ENCODE measurements at regions not wholly inside any gene's neighbourhood (a gene's known extent, or its start where the extent isn't known, plus 50 kb on each side); places are given as distances from the start of the nearest gene placed in this dataset.

DNA sequence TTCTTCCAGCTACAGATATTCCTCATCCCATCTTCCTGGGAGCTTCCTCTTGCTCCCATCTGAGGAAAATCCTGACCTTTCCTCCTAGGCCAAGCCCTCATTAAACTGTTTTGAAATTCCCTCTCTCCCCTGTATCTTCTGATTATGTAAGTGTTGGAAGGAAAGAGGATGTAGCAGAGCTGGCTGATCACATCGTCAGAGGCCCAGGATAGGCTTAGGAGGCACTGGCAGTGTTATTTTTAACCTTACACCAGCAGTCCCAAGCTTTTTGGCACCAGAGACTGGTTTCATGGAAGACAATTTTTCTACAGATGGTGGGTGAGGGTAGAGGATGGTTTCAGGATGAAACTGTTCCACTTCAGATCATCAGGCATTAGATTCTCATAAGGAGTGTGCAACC, 630.4 kb downstream of the EPHA4 start:
- Histone ChIP-seq H3K79me2 (ENCODE audit: low read length) (no peaks in the 10 kb centered on the region), H3F3A (ENCODE audit: low read length, unreplicated experiment) (no peaks in the 10 kb centered on the region), H3K9me3 (ENCODE audit: low read length) (no peaks in the 10 kb centered on the region), H3K27me3 (ENCODE audit: low read length) (no peaks in the 10 kb centered on the region), H4K20me1 (ENCODE audit: low read length) (no peaks in the 10 kb centered on the region), H3K9ac (ENCODE audit: low read length) (no peak overlapping the region), H3K27ac (ENCODE audit: low read length) (no peak overlapping the region), H2AFZ (ENCODE audit: low read length) (no peak overlapping the region), H3K4me3 (ENCODE audit: low read length) (no peak overlapping the region), H3K4me2 (ENCODE audit: low read length) (no peak overlapping the region), H3K36me3 (ENCODE audit: low read depth, low read length) (no peaks in the 10 kb centered on the region), H3K9me2 (replicated peaks; ENCODE audit: low read length) (no peaks in the 10 kb centered on the region), H3K4me1 (ENCODE audit: insufficient read depth, low read length) (peaks cover 1% of the 10 kb centered on the region; the same call in 1 of the 2 replicates)
- DNase-seq (no peak), ATAC-seq (no peak)
- ChIA-PET CTCF (no interaction called here), POLR2A (ENCODE audit: unreplicated experiment) (interaction anchor here (0.6 kb wide), 1 partner anchor 799 kb away, joined by 3 read pairs; no protein-coding TSS in a partner anchor)
- no TSS peak for BruUV-seq (replicated peaks)
- intact Hi-C loops (cut with micrococcal nuclease), result no loop called here
- no peak for TF ChIP-seq EZH2 (IDR thresholded peaks at IDR 0.05; ENCODE audit: low read length, unreplicated experiment)
- TF ChIP-seq, protein P1, sequence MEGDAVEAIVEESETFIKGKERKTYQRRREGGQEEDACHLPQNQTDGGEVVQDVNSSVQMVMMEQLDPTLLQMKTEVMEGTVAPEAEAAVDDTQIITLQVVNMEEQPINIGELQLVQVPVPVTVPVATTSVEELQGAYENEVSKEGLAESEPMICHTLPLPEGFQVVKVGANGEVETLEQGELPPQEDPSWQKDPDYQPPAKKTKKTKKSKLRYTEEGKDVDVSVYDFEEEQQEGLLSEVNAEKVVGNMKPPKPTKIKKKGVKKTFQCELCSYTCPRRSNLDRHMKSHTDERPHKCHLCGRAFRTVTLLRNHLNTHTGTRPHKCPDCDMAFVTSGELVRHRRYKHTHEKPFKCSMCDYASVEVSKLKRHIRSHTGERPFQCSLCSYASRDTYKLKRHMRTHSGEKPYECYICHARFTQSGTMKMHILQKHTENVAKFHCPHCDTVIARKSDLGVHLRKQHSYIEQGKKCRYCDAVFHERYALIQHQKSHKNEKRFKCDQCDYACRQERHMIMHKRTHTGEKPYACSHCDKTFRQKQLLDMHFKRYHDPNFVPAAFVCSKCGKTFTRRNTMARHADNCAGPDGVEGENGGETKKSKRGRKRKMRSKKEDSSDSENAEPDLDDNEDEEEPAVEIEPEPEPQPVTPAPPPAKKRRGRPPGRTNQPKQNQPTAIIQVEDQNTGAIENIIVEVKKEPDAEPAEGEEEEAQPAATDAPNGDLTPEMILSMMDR (conservative IDR thresholded peaks at IDR 0.05; ENCODE audit: low read depth, low read length), result no peak
- no peak for TF ChIP-seq EZH2phosphoT487 (IDR thresholded peaks at IDR 0.05; ENCODE audit: borderline replicate concordance, low read length)

DNA sequence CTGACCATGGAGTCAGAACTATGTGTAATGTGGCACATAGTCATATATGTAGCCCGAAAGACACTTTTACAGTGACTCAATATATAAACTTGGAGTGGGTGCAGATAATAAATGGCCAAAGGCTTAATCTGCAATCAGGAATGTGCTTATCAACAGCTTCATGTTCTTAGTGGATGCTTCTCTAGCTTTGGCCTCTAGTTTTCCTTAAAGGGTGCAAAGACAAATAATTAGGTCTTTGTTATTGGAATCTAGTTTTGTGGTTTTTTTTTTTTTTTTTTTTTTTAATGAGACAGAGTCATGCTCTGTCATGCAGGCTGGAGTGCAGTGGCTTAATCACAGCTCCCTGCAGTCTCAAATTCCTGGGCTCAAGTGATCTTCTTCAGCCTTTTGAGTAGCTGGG, 625.6 kb downstream of the EPHA4 start:
- Histone ChIP-seq H3K27me3 (ENCODE audit: low read length) (no peaks in the 10 kb centered on the region), H2AFZ (ENCODE audit: low read length) (no peak overlapping the region), H3F3A (ENCODE audit: low read length, unreplicated experiment) (no peaks in the 10 kb centered on the region), H3K27ac (ENCODE audit: low read length) (no peak overlapping the region), H3K9ac (ENCODE audit: low read length) (no peak overlapping the region), H3K79me2 (ENCODE audit: low read length) (no peaks in the 10 kb centered on the region), H3K9me2 (replicated peaks; ENCODE audit: low read length) (no peaks in the 10 kb centered on the region), H4K20me1 (ENCODE audit: low read length) (no peaks in the 10 kb centered on the region), H3K4me2 (ENCODE audit: low read length) (no peak overlapping the region), H3K36me3 (ENCODE audit: low read depth, low read length) (no peaks in the 10 kb centered on the region), H3K4me3 (ENCODE audit: low read length) (no peak overlapping the region), H3K4me1 (ENCODE audit: insufficient read depth, low read length) (peaks cover 4% of the 10 kb centered on the region; the same call in 1 of the 2 replicates), H3K9me3 (ENCODE audit: low read length) (no peaks in the 10 kb centered on the region)
- ATAC-seq, result no peak; the same call in 1 of the 2 replicates
- intact Hi-C loops (cut with micrococcal nuclease), result no loop called here
- TF ChIP-seq, protein P1 (conservative IDR thresholded peaks at IDR 0.05; ENCODE audit: low read depth, low read length), result no peak
- no peak for TF ChIP-seq EZH2 (IDR thresholded peaks at IDR 0.05; ENCODE audit: low read length, unreplicated experiment)
- no peak for TF ChIP-seq EZH2phosphoT487 (IDR thresholded peaks at IDR 0.05; ENCODE audit: borderline replicate concordance, low read length)
- ChIA-PET CTCF (interaction anchor here (0.5 kb wide), 1 partner anchor 1037 kb away, joined by 4 read pairs; no protein-coding TSS in a partner anchor), POLR2A (ENCODE audit: unreplicated experiment) (no interaction called here)
- BruUV-seq (replicated peaks), result no TSS peak
- peak; percentile 21 for DNase-seq

DNA sequence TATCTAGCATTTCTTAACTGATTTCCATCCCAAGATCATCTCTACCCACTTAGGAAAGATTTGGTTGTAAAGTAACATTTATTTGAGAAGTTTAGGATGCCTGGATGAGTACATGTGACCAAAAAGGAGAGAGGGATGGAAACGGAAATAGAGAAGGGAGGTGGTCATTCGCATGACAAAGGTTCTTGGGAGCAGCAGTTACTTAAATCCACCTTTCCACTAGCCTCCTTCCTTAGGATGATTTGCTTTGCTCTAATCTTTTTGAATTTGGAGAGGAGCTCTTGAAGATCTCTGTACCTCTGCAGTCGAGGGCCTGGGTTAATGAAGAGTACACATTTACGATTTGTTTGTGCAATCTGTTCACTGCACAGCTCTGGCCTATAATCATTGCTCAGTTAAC, 623.5 kb downstream of the EPHA4 start:
- no peak for ATAC-seq

More for the DNA sequence above, 623.5 kb downstream of the EPHA4 start:
- Histone ChIP-seq H3K4me2 (ENCODE audit: low read length) (no peak overlapping the region), H3K79me2 (ENCODE audit: low read length) (no peaks in the 10 kb centered on the region), H3K4me3 (ENCODE audit: low read length) (no peak overlapping the region), H3K27ac (ENCODE audit: low read length) (no peak overlapping the region), H2AFZ (ENCODE audit: low read length) (no peak overlapping the region), H3F3A (ENCODE audit: low read length, unreplicated experiment) (no peaks in the 10 kb centered on the region), H3K36me3 (ENCODE audit: low read depth, low read length) (no peaks in the 10 kb centered on the region), H3K9me2 (replicated peaks; ENCODE audit: low read length) (no peaks in the 10 kb centered on the region), H3K9ac (ENCODE audit: low read length) (no peak overlapping the region), H4K20me1 (ENCODE audit: low read length) (no peaks in the 10 kb centered on the region), H3K4me1 (ENCODE audit: insufficient read depth, low read length) (peaks cover 10% of the 10 kb centered on the region; the same call in 1 of the 2 replicates), H3K9me3 (ENCODE audit: low read length) (no peaks in the 10 kb centered on the region), H3K27me3 (ENCODE audit: low read length) (no peaks in the 10 kb centered on the region)
- no peak for DNase-seq
- ChIA-PET POLR2A (ENCODE audit: unreplicated experiment) (no interaction called here), CTCF (no interaction called here)
- TF ChIP-seq, protein P1 (conservative IDR thresholded peaks at IDR 0.05; ENCODE audit: low read depth, low read length), result no peak
- TF ChIP-seq EZH2phosphoT487 (IDR thresholded peaks at IDR 0.05; ENCODE audit: borderline replicate concordance, low read length), result no peak
- TF ChIP-seq EZH2 (IDR thresholded peaks at IDR 0.05; ENCODE audit: low read length, unreplicated experiment), result no peak
- intact Hi-C loops (cut with micrococcal nuclease), result no loop called here
- BruUV-seq (replicated peaks), result no TSS peak
